HG02981 (cell line): ENCODE measurements at regions not wholly inside any gene's neighbourhood (a gene's known extent, or its start where the extent isn't known, plus 50 kb on each side); places are given as distances from the start of the nearest gene placed in this dataset.

Experiments used
- ATAC-seq: cut with Tn5 transposase; IDR thresholded peaks from one replicate; pipeline ENCODE4 v1.9.1; 2021; ENCODE audit warnings: mild to moderate bottlenecking, moderate library complexity; ENCODE audit not compliant: unreplicated experiment

DNA sequence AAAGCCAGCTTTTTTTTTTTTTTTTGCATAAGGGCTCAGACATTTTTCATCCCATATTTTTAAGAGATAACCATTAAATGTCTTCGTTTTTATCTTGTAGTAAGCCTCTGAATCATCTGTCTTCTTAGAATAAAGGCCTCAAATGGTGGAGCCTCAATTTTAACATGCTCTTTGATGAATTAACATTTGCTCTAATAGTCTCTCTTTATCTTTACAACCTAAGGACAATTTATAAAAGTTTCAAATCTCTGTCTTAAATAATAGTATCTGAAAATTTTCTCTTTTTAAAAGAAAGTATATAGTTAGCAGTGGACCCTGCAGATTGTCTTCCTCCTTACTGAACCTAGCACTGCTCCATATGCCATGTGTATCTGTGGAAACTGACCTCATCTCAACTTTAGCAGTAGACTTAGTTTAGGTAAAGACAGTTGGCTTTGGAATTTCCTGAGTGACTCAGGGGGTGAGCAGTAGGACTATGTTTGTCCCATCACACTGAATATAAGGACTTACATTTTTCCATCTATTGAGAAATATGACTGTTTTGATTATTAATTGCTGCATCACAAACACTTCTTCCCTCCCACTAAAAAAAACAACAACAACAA is 1658.0 kb downstream of the STIM2 start:
- no peak for ATAC-seq

DNA sequence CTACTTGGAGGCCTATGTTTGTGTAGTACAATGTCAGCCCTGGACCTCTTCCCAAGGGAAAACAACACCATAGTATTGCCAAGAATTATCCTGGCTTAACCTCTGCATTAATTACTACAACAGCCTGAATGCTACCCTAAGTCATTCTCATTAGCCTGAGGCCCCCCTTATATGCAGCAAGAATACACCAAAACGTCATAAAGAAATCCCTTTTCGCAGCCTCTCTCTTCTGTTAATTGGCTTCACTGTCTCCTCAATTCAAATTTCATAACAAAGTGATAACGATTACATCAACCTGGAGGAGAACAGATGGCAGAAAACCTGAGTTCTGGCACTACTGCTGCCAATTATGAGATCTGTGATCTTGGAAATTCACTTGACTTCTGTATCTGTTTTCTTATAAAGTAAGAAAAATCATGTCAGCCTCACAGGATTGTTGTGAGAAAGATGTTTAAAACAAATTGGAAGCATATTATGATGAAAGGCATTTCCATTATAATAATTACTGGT is 1663.1 kb downstream of the STIM2 start:
- ATAC-seq: no peak

GRCh38 chr4:28536124-28536523 is 1675.5 kb downstream of the STIM2 start:
- no peak for ATAC-seq

DNA sequence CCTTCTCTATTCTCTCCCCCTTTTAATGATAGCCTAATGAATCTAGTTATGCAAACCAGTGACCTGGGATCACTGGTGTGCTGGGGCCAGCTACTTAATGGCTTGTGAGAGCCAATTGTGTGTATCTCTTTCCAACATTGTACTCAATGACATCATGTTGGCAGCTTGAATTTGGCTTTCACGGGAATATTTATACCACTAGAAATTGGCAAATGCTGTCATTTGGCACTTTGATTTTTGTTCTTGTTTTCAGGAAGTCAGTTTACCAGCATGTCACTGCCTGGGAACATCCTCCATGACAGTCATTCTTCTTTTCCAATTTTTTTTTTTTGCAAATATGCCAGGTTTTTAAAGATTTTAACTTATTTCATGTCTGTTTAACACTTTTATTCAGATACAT is 1685.3 kb downstream of the STIM2 start:
- no peak for ATAC-seq

DNA sequence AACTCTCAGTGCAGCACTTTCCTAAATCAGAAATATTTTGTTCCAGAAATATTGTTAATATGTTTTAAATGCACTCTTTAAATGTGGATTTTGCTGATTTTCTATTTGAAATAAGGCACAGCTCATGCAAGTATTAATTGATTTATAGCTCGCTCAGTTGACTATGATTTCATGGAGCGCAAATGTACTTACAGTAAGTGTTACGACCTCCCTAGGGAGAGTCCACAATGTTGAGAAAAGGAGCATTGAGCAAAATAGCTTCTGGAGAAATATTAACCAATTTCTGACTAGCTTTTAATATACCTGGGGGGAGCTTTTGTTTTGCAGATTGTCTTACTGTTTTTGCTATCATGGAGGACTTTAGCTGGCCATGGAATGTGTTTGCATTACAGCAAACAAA is 1687.5 kb downstream of the STIM2 start:
- no peak for ATAC-seq

DNA sequence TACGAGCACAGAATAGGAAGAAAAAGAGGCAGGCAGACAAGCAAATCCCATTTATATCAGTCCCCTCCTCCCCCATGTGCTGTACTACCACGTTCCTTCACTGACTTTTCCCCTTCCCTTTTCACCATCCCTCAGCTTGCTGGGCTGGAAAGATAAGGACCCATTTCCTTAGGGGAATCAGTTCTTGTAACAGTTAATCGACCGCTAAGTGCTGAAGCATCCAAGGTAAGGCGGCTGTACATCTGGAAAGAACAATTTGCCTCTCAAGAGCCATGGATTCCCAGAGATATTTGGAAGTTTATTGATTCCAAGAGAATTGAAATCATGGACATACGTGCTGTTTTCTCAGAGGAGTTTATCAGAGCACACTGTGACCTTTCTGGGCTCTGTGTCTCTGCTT is 1688.0 kb downstream of the STIM2 start:
- no peak for ATAC-seq

DNA sequence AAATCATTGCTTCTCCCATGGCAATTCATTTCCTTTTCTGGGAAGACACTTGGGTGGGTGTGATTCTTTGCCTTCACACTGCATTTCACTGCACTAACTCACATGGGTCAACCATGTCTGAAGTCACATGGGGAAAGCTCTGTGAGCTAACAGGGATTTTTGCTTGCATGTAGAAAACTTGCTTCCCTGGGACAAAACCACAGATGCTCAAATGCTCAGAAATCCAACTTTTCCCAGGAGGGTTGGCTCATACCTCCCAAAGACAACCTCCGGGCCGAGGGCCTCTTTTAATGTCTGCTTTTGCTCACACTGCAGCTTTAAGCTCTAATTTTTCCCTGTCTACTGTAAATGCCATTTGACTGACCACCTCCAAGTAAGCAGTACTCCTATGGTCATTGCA is 1695.2 kb downstream of the STIM2 start:
- ATAC-seq: no peak

DNA sequence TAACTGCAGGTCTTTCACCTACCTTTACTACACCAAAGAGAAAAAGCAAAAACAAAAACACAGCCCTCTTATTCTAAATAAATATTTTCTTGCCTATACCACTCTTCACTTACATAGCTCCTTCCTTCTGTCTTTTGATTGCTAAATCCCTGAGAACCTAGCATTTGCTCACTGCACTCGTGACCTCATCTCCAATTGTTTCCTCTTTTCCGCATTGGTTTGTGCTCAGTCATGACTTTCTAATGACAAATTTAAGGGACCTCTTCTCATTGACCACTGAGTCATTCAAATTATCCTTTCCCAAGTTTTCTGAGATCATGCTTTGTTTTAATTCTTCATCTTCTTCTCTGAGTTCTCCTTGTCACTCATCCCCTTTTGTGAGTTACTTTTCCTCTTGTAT is 1697.1 kb downstream of the STIM2 start:
- no peak for ATAC-seq

GRCh38 chr4:28558895-28559294 is 1698.3 kb downstream of the STIM2 start:
- ATAC-seq: no peak

- no peak for ATAC-seq
These were observed 1702.3 kb downstream of the STIM2 start for GRCh38 chr4:28562913-28563312.

DNA sequence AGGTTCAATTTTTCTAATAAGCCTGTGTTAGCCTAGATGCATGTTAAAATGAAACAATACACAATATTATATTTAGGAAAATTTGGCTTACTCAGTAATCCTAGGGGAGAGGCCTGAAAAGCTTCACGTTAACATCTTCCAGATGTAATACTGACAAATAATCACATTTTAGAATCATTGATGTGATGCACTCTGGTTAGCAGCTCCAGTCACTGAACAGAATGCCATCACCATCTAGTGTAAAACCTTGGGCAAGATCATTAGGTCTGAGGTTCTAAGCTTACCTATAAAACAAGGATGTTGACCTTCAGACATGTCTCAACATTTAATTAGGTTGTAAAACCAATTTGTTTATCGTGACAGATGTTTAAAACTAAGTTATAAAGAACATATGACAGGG is 1704.8 kb downstream of the STIM2 start:
- ATAC-seq: no peak

DNA sequence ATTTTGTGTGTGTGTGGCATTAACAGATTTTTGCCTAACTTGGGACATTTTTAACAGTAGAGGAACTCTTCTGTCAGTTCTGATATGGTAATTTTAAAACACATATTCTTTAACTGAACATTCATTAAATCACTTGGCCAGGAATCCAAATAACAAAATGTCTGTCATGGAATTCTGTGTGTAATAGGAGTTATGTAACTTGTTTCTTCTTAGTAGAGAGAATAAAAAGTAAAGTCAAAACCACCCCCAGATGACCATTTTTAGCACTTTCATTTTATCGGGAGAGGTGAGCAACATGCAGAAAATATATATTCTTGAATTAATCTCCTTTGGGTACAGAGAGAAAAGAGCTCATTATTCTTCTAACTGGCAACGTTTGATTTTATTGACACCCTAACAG is 1740.3 kb downstream of the STIM2 start:
- no peak for ATAC-seq

DNA sequence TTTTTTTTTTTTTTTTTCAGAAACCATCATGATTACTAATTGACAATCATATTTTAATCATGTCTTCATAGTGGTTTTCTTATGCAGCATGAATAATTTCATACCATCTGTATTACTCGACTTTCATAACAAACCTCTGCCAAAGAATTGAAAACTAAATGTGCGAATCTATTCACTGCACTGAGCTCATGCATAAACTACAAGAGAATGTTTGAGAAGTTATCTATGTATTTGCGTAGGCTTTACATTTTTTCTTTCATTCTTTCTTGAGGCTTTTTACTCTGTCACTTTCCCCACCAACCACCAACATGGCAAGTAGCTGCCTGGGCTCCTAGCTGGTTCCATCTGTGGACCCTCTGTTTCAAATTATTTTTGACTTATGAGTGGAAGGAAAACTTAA is 1761.0 kb downstream of the STIM2 start:
- no peak for ATAC-seq

DNA sequence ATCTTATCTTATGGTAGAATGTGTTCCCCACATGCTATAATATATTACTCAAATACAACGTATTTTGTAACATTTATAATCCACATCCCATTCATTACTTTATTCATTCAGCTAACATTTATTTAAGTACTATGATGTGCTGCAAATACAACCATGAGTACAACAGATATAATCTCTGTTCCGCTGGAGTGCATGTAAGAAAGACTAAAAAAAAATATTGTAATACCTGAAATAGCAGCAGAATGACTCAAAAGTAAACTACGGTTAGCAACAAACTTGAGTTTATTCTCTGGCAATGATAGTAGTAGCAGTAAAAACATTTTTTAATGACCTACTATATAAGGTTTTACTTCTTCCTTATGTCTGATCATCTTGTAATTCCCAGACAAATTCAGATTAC is 1776.3 kb downstream of the STIM2 start:
- ATAC-seq: no peak

- no peak for ATAC-seq
These were observed 1779.1 kb downstream of the STIM2 start for GRCh38 chr4:28639747-28640146.

DNA sequence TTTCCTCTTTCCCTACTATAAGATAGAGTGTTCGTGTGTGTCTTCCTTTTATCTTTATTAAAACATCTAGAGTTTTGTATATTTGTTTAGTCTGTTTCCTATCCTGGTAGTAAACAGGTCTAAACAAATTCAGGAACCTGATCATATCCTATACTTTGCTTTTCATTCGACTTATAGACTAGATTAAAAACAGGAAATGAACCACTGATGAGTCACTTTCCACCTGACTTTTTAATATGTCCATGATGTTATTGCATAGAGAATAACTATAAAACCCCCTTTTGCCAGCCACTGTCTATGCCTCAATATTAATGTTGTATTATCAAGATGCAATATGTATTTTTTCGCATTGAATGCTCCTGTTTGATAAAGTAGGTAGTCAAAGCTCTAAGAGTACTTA is 1794.0 kb downstream of the STIM2 start:
- ATAC-seq: no peak

DNA sequence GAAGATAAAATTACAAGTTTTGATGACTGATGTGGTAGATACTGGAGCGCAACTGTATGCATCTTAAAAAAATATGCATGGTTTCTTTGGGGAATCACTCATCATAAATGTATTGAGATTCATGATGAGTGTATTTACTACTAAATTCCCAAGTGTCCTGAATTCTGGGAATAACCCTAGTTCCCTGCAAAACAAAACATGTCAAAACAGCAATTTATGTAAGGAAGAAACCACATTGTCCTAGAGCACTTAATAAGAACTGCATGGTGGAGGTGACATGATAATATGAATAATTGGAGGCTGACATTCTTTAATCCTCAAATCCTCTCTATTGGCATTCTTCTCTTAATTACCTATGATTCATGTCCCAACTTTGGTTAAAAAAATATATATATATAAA is 1804.7 kb downstream of the STIM2 start:
- ATAC-seq: no peak

- ATAC-seq: no peak
These were observed 1814.9 kb downstream of the STIM2 start for GRCh38 chr4:28675582-28675981.

DNA sequence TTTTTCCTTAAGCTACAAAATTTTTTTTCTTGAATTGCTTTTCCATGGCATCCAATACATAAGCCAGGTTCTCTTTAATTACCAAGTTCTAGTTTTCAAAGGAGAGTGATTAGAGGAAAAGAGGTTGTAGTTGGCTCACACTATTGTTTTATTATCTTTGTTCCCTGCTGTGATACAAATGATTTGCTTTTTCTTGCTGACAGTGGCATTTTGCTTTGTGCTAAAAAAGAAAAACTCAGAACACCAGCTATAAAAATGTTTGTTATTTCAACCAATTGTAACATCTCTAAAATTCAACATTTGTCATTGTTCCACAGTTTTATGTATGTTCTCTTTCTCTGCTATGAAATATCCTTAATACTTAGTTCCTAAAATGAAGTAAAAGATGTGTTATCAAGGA is 1817.2 kb downstream of the STIM2 start:
- ATAC-seq: no peak

DNA sequence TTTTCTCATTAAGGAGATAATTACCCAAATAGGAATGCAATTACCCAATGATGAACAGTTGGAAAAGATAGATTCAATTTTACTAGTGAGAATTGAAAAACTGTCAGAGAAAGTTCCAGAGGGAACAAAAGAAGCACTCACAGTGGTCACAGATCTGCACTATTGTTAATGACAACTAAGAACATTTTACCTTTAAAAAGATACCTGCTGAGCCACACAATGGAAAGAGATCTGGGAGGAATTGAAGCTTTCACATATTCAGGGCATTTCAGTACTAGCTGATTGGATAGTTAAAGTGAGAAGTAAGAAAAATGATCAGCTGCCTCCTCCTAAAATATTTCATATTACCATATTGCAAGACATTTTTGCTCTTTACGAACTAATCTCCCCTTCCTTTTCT is 1822.2 kb downstream of the STIM2 start:
- no peak for ATAC-seq

DNA sequence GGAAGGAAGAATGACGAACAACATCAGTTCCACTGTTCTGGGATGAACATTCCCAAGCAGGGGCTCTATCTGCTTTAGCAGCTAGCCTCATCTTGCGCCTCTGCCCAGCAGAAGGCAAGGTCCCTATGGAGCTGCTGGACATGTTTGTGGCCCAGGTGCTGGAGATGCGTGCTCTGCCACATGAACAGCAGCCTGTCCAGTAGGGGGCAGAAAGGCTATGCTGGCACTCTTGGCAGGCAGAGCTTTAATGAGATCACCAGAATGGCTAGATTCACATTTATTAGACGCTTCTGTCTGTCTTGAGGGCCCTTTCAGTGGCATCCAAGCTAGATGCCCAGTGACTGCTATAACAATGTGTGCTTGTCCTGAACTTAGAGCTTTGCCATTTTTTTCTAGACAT is 1826.0 kb downstream of the STIM2 start:
- no peak for ATAC-seq

GRCh38 chr4:28690890-28691289 is 1830.2 kb downstream of the STIM2 start:
- no peak for ATAC-seq

- ATAC-seq: no peak
These were observed 1841.9 kb downstream of the STIM2 start for GRCh38 chr4:28702571-28702970.
